ENCODE measurements at regions not wholly inside any gene's neighbourhood (a gene's known extent, or its start where the extent isn't known, plus 50 kb on each side); places are given as distances from the start of the nearest gene placed in this dataset.

DNA sequence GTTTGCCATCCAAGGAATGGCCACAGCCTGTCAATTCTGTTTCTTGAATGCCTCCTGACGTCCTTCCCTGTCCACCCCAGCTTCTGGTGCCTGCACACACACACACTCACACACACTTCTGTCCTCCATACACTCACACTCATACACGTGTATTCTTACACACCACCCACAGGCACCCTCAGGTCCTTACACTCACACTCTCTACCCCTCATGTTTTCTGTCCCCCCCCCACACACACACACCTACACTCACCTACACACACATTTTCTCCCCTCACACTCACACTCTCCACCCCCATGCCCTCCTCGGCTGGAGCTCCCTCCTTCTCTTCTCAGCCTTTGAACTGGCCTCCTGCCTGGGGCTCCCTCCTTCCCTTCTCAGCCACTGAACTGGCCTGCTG, 148.0 kb upstream of the SALL3 start:
- no peak overlapping the region for H3K27ac ChIP-seq
- H3K36me3 ChIP-seq = no peaks in the 10 kb centered on the region
- no peak overlapping the region for H3K4me3 ChIP-seq
- no peak for TF ChIP-seq CTCF (IDR thresholded peaks at IDR 0.05)
- intact Hi-C loops (cut with DNase I) = no loop called here
- no peaks in the 10 kb centered on the region for H3K4me1 ChIP-seq
- DNase-seq (no peak), ATAC-seq (no peak)
- peaks cover 11% of the 10 kb centered on the region for H3K27me3 ChIP-seq (ENCODE audit: low read depth)
- no peaks in the 10 kb centered on the region for H3K9me3 ChIP-seq

DNA sequence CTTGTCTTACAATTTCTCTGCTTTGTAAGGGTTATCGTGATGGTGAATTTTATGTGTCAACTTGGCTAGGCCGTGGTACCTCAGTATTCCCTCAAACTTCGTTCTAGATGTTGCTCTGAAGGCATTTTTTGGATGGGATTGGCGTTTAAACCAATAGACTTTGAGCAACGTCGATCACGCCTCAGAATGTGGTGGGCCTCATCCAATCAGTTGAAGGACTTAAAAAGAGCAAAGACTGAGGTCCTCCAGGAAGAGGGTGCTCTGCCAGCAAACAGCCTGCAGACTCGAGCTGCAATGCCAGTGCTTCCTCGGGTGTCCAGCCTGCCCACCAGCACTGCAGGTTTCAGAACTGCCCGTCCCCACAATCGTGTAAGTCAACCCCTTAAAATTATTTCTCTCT, 145.8 kb upstream of the SALL3 start:
- no peaks in the 10 kb centered on the region for H3K36me3 ChIP-seq
- H3K9me3 ChIP-seq = no peaks in the 10 kb centered on the region
- DNase-seq (no peak), ATAC-seq (no peak)
- no peak for TF ChIP-seq CTCF (IDR thresholded peaks at IDR 0.05)
- no peaks in the 10 kb centered on the region for H3K4me1 ChIP-seq
- H3K4me3 ChIP-seq = no peak overlapping the region
- intact Hi-C loops (cut with DNase I) = no loop called here
- H3K27ac ChIP-seq = no peak overlapping the region
- peaks cover 10% of the 10 kb centered on the region for H3K27me3 ChIP-seq (ENCODE audit: low read depth)

DNA sequence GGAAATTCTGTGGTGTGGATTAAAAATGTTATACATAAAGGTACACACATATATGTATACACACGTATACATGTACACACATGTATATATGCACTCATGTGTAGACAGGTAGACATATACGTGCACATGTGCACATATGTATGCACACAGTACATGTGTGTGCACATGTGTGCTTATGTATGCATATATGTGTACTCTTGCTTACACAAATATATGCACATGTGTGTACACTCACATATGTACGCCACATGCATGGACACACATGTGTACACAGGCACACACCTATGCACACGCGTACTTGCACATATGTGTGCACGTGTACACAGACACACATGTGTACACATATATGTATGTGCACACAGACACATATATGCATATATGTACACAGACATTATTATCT, 142.8 kb upstream of the SALL3 start:
- peaks cover 5% of the 10 kb centered on the region for H3K27me3 ChIP-seq (ENCODE audit: low read depth)
- H3K27ac ChIP-seq = no peak overlapping the region
- DNase-seq (no peak), ATAC-seq (no peak)
- no peak overlapping the region for H3K4me3 ChIP-seq
- TF ChIP-seq CTCF (IDR thresholded peaks at IDR 0.05) = no peak
- no peaks in the 10 kb centered on the region for H3K36me3 ChIP-seq
- intact Hi-C loops (cut with DNase I) = no loop called here
- H3K4me1 ChIP-seq = no peaks in the 10 kb centered on the region
- H3K9me3 ChIP-seq = no peaks in the 10 kb centered on the region

DNA sequence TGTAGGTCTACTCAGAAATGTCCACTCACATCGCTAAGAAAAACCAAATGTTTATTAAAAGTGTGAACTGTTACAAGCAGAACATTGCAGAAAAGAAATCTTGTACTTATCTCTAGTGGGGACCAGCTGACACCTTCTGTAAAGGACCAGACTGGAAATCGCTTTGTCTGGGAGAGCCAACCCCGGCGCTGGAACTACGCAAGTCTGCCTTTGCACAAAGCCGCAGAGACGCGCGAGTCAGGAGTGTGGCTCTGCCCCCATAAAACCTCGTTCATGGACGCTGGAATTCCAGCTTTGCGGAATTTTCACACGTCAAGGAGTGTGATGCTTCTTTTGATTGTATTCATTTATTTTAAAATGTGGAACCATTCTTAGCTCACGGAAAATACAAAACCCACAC, 141.9 kb upstream of the SALL3 start:
- Histone ChIP-seq H3K27ac (no peak overlapping the region), H3K4me1 (no peaks in the 10 kb centered on the region), H3K9me3 (no peaks in the 10 kb centered on the region), H3K4me3 (no peak overlapping the region), H3K27me3 (ENCODE audit: low read depth) (peaks cover 5% of the 10 kb centered on the region), H3K36me3 (no peaks in the 10 kb centered on the region)
- ATAC-seq = no peak
- intact Hi-C loops (cut with DNase I) = no loop called here
- no peak for DNase-seq
- TF ChIP-seq CTCF (IDR thresholded peaks at IDR 0.05) = no peak

DNA sequence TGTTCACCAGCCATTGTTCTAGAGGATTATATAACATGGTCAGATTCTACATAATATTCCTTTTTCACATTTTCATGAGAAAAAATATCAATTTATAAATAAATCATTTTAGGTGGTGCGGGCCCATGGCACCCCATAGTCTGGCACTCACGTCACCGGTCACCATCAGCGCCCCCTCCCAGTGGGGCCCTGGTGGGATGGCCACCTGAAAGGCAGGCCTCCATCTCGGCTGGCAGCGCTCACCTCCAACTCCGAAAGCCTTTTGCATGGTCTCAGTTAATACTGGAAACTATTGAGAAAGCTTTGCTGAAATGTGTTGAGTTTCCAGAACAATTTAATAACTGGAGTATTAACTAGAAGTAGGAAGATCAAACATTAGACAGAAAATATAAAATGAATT, 141.4 kb upstream of the SALL3 start:
- no peaks in the 10 kb centered on the region for H3K36me3 ChIP-seq
- no peak overlapping the region for H3K4me3 ChIP-seq
- intact Hi-C loops (cut with DNase I) = no loop called here
- ATAC-seq = no peak
- H3K4me1 ChIP-seq = no peaks in the 10 kb centered on the region
- no peak for DNase-seq
- TF ChIP-seq CTCF (IDR thresholded peaks at IDR 0.05) = no peak
- no peak overlapping the region for H3K27ac ChIP-seq
- H3K9me3 ChIP-seq = no peaks in the 10 kb centered on the region
- H3K27me3 ChIP-seq (ENCODE audit: low read depth) = peaks cover 2% of the 10 kb centered on the region

GRCh38 chr18:78849046-78849445, 130.6 kb upstream of the SALL3 start:
- no peak overlapping the region for H3K27ac ChIP-seq
- TF ChIP-seq CTCF (IDR thresholded peaks at IDR 0.05) = no peak
- H3K27me3 ChIP-seq (ENCODE audit: low read depth) = no peaks in the 10 kb centered on the region
- H3K4me3 ChIP-seq = no peak overlapping the region
- ATAC-seq = no peak
- DNase-seq = no peak
- H3K36me3 ChIP-seq = no peaks in the 10 kb centered on the region
- peaks cover 4% of the 10 kb centered on the region for H3K9me3 ChIP-seq
- no peaks in the 10 kb centered on the region for H3K4me1 ChIP-seq
- intact Hi-C loops (cut with DNase I) = no loop called here

All from lower lobe of right lung (tissue), 2 donors.